Lower leg skin (tissue), 4 donors: ENCODE measurements at regions not wholly inside any gene's neighbourhood (a gene's known extent, or its start where the extent isn't known, plus 50 kb on each side); places are given as distances from the start of the nearest gene placed in this dataset.

Experiments used
- DNase-seq, 2 donors: peaks; one replicate each; pipeline ENCODE4 v3.0.0-alpha.2; 2019; ENCODE audit warnings: low spot score in 2 of 2
- H3K4me3 ChIP-seq: fragments of 200-600 bp; sonication (generic); 2 replicates; pipeline ENCODE4 v1.5.1; 2017; ENCODE audit warnings: mild to moderate bottlenecking, low read depth; ENCODE audit not compliant: poor library complexity, severe bottlenecking
- POLR2A ChIP-seq, 2 donors: fragments of 450-650 bp; IDR thresholded peaks; one replicate each; pipeline ENCODE4 v1.6.1; 2016 to 2017; ENCODE audit warnings: antibody characterized with exemption in 2 of 2, mild to moderate bottlenecking in 1 of 2, moderate library complexity in 1 of 2
- whole genome bisulfite sequencing, 2 donors: methylation state at CpG; one replicate each; pipeline ENCODE4 v1.1.5; 2018; 5-methylcytosine and 5-hydroxymethylcytosine counted together
- intact Hi-C: fragments of 100-400 bp; cut with DNase I; formaldehyde crosslinking; loops from one replicate; pipeline ENCODE4 v1.15.0; 2023; ENCODE audit warnings: low total_unique reads
- TF ChIP-seq, protein P1 (sequence below), 3 donors: fragments of 450-650 bp; IDR thresholded peaks; one replicate each; pipeline ENCODE4 v1.5.1; 2016; ENCODE audit warnings: antibody characterized with exemption in 3 of 3, mild to moderate bottlenecking in 3 of 3, moderate library complexity in 2 of 3

DNA sequence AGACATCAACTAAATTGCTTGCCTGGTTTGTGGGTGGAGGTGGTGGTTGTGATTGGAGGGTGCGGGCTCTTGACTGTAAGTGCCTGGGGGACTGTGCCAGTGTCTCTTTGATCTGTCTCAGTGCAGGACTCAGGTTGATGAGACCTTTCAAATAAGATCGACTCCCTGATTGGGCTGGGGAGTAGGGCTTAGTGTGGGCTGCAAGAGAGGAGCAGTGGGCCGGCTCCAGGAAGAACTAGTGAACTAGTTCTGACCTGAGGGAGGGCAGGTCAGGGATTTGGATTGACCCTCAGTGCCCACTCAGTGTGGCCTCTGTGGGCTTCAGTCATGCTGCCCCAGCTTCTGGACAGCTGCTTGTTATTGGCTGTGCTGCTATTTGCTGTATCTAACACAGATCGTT lies 130.6 kb upstream of the CACNA1E start:
- no peak for DNase-seq
- TF ChIP-seq, protein P1, sequence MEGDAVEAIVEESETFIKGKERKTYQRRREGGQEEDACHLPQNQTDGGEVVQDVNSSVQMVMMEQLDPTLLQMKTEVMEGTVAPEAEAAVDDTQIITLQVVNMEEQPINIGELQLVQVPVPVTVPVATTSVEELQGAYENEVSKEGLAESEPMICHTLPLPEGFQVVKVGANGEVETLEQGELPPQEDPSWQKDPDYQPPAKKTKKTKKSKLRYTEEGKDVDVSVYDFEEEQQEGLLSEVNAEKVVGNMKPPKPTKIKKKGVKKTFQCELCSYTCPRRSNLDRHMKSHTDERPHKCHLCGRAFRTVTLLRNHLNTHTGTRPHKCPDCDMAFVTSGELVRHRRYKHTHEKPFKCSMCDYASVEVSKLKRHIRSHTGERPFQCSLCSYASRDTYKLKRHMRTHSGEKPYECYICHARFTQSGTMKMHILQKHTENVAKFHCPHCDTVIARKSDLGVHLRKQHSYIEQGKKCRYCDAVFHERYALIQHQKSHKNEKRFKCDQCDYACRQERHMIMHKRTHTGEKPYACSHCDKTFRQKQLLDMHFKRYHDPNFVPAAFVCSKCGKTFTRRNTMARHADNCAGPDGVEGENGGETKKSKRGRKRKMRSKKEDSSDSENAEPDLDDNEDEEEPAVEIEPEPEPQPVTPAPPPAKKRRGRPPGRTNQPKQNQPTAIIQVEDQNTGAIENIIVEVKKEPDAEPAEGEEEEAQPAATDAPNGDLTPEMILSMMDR (IDR thresholded peaks at IDR 0.05), result no peak
- no peak for TF ChIP-seq POLR2A (IDR thresholded peaks at IDR 0.05)
- intact Hi-C loops, result no loop called here
- WGBS, 2 donors, result 81 to 86% methylated on average over 4 of the region's 4 CpGs
- no peak overlapping the region for H3K4me3 ChIP-seq

DNA sequence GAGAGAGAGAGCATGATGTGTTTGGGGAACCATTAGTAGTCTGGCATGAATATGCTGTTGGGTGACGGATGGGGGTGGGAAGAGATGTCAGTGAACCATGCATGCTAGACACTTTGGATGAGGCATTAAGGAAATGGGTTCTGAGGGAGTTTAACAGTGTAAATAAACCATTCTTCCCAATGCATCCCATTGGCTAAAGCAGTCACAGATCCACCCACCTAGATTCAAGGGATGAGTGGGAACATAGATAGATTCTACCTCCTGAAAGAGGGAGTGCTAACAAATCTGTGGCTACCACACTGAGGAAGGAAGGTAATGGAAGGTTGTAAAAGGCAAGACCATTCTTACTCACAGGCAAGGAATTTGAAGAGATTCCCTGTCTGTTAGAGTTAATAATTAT lies 129.8 kb upstream of the CACNA1E start:
- intact Hi-C loops, result no loop called here
- DNase-seq, result no peak
- 76 to 78% methylated on average over 1 of the region's 1 CpG for WGBS, 2 donors
- no peak overlapping the region for H3K4me3 ChIP-seq
- TF ChIP-seq, protein P1 (IDR thresholded peaks at IDR 0.05), result no peak
- TF ChIP-seq POLR2A (IDR thresholded peaks at IDR 0.05), result no peak

DNA sequence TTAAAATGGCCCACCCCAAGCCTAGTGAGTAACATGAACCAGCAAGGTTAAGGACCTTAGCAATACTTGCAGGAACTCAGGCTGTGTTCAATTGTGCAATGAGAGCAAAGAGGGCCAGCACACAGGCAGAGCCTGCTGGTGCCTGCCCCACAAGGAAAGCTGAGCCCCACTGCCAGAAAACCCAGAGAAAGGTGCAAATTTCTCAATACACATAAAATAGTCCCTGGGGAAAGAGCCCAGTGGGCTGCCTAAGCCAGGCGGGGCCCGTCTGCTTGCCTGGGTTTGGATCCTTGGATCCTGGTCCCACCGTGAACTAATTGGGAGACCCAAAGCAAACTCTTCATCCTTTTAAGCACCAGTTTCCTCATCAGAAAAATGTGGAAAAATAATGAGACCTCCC lies 128.5 kb upstream of the CACNA1E start:
- DNase-seq, result no peak
- no peak overlapping the region for H3K4me3 ChIP-seq
- 83 to 93% methylated on average over 3 of the region's 3 CpGs for WGBS, 2 donors
- intact Hi-C loops, result no loop called here
- TF ChIP-seq, protein P1 (IDR thresholded peaks at IDR 0.05), result no peak
- TF ChIP-seq POLR2A (IDR thresholded peaks at IDR 0.05), result no peak

DNA sequence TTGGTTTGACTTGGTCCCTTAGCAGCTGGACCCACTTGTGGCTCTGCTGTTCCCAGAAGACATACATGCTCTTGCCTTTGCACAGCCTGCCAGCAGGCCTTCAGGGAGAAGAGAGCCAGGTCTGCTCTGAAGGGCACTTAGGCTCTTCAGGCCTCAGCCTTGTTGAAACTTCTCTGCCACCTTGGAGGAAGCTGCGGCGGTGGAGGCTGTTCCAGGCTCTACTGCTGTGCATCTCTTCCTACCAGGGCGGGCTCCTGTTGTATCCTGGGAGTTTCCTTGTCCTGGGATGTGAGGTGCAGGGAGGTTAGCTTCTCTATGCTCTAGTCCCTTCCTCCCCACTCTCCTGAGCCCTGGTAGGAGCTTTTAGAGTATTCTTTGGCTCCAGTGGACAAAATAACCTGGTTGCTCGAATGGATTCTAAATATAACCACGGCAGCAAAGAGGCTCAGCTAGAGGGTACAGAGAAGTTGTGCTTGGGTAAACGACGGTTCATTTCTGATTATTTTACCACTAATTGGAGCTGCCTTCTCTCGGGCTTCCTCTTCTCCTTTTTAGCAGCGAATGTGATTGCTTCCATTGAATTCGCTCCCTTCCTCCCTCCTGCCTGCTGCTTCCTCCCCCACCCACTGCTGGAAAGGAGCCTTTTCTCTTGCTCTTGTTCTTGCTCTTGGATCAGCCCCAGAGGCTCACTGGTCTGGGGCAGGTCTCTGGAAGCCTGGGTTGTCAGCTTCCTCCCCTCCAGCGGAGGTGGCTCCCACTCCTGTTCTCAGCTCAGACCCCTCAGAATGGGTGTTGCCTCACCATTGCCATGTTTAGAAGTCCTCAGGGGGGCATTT lies 126.6 kb upstream of the CACNA1E start:
- WGBS, 2 donors, result 56 to 60% methylated on average over 11 of the region's 11 CpGs
- peak; percentile 7 to 70 for DNase-seq
- H3K4me3 ChIP-seq, result no peak overlapping the region
- TF ChIP-seq POLR2A (IDR thresholded peaks at IDR 0.05), result no peak
- TF ChIP-seq, protein P1 (IDR thresholded peaks at IDR 0.05), result no peak
- intact Hi-C loops, result no loop called here

DNA sequence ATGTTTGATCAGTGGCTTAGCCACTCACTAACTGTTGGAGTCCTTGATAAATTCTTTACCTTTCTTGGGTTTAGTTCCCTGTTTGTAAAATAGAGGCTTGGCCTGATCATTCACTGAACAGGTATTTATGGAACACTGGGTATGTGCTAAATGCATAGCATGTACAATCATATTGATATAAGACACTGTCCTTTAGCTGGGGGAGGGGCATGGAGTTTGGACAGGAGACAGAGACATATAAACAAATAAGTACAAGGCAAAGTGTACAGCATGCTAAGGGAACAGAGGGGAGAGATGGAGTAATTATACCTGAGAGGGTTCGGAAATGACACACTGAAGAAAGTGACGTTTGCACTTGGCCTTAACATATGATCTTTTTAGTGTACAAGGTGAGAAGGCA lies 124.3 kb upstream of the CACNA1E start:
- TF ChIP-seq, protein P1 (IDR thresholded peaks at IDR 0.05), result no peak
- no peak for TF ChIP-seq POLR2A (IDR thresholded peaks at IDR 0.05)
- H3K4me3 ChIP-seq, result no peak overlapping the region
- WGBS, 2 donors, result 84 to 88% methylated on average over 2 of the region's 2 CpGs
- no peak for DNase-seq
- intact Hi-C loops, result no loop called here

DNA sequence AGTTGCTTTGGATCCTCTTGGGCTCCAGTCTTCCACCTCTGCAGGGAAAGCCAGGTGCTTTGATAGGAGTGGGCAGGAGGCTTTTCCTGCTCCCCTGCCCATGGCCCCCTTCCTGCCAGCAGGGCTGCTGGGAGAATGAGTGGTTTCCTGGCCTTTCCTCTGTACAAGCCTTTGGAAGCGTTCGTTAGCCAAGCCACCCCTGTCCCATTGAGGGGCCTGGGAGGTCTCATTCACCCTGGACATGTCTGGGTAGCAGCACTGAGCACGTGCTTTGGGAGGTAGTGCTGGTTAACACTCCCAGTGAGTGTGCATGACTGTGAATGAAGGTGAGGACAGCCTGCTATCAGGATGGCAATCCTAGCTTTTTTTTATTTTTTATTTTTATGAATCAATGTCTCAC lies 118.5 kb upstream of the CACNA1E start:
- H3K4me3 ChIP-seq, result no peak overlapping the region
- WGBS, 2 donors, result 86 to 92% methylated on average over 3 of the region's 3 CpGs
- intact Hi-C loops, result no loop called here
- peak in 1 of 2 donors; percentile 53 for DNase-seq
- no peak for TF ChIP-seq POLR2A (IDR thresholded peaks at IDR 0.05)
- TF ChIP-seq, protein P1 (IDR thresholded peaks at IDR 0.05), result no peak
